Sigmoid colon (tissue), 4 donors: ENCODE measurements at regions not wholly inside any gene's neighbourhood (a gene's known extent, or its start where the extent isn't known, plus 50 kb on each side); places are given as distances from the start of the nearest gene placed in this dataset.

Experiments
- EP300 ChIP-seq, 4 donors: sonication (generic); formaldehyde crosslinking; IDR thresholded peaks; one replicate each; pipeline ENCODE4 v1.6.1; 2017; ENCODE audit warnings: antibody characterized with exemption in 4 of 4
- POLR2A ChIP-seq, 2 donors: fragments of 450-650 bp; IDR thresholded peaks; one replicate each; pipeline ENCODE4 v1.6.1; 2016; ENCODE audit warnings: antibody characterized with exemption in 2 of 2, mild to moderate bottlenecking in 2 of 2, moderate library complexity in 2 of 2
- POLR2AphosphoS5 ChIP-seq, 4 donors: sonication (generic); formaldehyde crosslinking; IDR thresholded peaks; one replicate each; pipeline ENCODE4 v1.6.1; 2017; ENCODE audit warnings: antibody characterized with exemption in 4 of 4
- TF ChIP-seq, protein P1 (sequence below), 4 experiments: fragments of 450-650 bp in 3 of 4; fragments of 200-600 bp in 1 of 4; IDR thresholded peaks; one replicate each; pipeline ENCODE4 v1.5.1; 2016 to 2019; ENCODE audit warnings: antibody characterized with exemption in 4 of 4, mild to moderate bottlenecking in 3 of 4, moderate library complexity in 2 of 4

- TF ChIP-seq EP300 (IDR thresholded peaks at IDR 0.05), result no peak
- TF ChIP-seq POLR2AphosphoS5 (IDR thresholded peaks at IDR 0.05), result no peak
- TF ChIP-seq, protein P1, sequence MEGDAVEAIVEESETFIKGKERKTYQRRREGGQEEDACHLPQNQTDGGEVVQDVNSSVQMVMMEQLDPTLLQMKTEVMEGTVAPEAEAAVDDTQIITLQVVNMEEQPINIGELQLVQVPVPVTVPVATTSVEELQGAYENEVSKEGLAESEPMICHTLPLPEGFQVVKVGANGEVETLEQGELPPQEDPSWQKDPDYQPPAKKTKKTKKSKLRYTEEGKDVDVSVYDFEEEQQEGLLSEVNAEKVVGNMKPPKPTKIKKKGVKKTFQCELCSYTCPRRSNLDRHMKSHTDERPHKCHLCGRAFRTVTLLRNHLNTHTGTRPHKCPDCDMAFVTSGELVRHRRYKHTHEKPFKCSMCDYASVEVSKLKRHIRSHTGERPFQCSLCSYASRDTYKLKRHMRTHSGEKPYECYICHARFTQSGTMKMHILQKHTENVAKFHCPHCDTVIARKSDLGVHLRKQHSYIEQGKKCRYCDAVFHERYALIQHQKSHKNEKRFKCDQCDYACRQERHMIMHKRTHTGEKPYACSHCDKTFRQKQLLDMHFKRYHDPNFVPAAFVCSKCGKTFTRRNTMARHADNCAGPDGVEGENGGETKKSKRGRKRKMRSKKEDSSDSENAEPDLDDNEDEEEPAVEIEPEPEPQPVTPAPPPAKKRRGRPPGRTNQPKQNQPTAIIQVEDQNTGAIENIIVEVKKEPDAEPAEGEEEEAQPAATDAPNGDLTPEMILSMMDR (IDR thresholded peaks at IDR 0.05), result no peak
- no peak for TF ChIP-seq POLR2A (IDR thresholded peaks at IDR 0.05)
Observed at GRCh38 chr21:35537604-35538003, 488.5 kb upstream of the RUNX1 start.
